SU-DHL-6 (cell line): ENCODE measurements at regions not wholly inside any gene's neighbourhood (a gene's known extent, or its start where the extent isn't known, plus 50 kb on each side); places are given as distances from the start of the nearest gene placed in this dataset.

ENCODE experiments used
- CTCF ChIP-seq: fragments of 200-600 bp; sonication (generic); IDR thresholded peaks from one replicate; pipeline ENCODE4 v1.5.1; 2017; ENCODE audit warnings: antibody characterized with exemption, mild to moderate bottlenecking, low read length, moderate library complexity; ENCODE audit not compliant: insufficient read depth, poor library complexity, severe bottlenecking
- EZH2phosphoT487 ChIP-seq: fragments of 200-600 bp; sonication (generic), shearing (Covaris generic); conservative IDR thresholded peaks from 2 replicates; pipeline ENCODE4 v1.6.1; 2018; ENCODE audit warnings: mild to moderate bottlenecking, antibody characterized with exemption, low read length, moderate library complexity, mixed read lengths

GRCh38 chr4:123216946-123217345 lies 179.6 kb upstream of the SPRY1 start:
- TF ChIP-seq CTCF: no peak
- no peak for TF ChIP-seq EZH2phosphoT487
